GM18868 (cell line): ENCODE measurements at regions not wholly inside any gene's neighbourhood (a gene's known extent, or its start where the extent isn't known, plus 50 kb on each side); places are given as distances from the start of the nearest gene placed in this dataset.

ENCODE experiments used
- ATAC-seq: cut with Tn5 transposase; IDR thresholded peaks from one replicate; pipeline ENCODE4 v1.9.1; 2021; ENCODE audit warnings: mild to moderate bottlenecking, moderate library complexity; ENCODE audit not compliant: unreplicated experiment

DNA sequence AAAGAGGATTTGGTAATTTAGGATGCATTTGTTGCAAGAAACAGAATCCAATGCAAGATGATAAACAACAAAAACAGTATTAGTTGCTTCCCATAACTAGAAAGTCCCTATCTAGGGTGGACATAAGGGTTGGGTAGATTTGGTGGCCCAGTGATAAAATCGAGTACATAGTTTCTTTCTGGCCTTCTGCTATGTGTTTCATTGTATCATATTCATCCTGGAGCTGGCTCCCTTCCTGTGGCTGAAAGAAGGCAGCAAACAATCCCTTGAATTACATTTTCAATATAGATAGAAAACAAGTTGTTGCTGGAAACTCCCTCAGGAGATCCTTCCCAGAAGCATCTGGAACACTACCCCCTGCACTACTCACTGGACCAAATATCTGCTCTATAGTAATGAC is 135.1 kb downstream of the ID4 start:
- ATAC-seq, result no peak

DNA sequence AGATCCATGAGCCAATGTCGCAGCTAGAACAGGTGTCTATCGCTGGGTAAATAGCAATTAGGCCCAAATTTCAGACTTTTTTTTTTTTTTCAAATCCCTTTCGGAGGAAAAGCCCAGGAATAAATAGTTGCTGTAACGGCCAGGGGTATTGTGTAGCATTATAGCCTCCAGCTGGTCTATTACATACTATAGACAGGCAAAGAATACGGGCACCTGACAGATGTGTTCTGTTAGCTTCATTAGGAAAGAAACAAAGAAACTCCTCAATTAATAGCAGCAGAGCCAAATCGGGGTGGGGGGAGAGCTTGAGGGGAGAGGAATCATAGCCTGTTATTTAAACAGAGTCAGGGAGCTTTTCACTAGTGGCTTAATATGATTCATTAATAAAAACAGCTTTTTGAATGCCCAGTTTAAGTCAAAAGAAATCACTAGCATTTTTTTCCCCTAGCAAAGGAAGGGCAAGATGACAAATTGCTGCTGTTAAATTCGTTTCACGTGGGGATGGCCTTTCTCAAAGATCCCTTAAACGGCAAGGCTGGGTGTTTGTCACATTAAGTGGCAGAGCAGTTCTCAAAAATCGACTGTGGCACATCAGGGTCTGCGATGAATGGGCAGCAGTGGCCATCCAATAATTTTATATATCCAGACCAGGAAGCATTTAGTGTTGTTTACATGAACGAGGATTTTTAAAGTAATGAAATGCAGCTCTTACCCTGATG is 139.4 kb downstream of the ID4 start:
- no peak for ATAC-seq

DNA sequence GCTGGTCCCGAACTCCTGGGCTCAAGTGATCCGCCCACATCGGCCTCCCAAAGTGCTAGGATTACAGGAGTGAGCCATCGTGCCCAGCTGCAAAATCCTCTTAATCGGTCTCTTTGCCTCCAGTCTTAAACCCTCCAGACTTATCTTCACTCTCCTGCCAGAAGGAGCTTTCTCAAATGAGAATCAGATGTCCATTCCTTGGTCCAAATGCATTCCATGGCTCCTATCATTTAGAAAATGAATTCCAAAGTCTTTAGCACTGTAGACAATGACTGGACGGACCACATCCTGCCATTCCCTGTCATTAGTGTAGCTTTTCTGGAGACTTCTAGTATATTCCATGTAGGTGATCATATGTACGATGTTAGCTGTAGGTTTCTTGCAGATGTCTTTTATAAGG is 141.9 kb downstream of the ID4 start:
- ATAC-seq, result no peak

DNA sequence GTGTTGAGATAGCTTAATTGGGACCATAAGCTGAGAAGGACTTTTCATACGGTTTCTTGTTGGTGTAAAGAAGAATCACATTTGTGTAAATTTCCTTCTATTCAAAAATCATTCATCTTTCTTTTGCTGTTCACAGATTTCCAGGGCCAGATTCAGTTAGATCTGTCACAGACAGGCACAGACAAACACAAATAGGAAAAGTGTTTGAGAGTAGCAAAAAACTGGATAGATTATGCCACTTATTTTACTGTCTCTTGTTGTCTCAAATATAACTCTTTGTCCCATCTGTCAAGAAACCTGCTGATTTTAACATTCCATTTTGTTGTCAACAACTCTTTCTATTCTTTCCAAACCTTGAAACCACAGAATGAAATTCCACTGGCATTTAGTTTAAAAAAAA is 142.8 kb downstream of the ID4 start:
- ATAC-seq, result no peak

DNA sequence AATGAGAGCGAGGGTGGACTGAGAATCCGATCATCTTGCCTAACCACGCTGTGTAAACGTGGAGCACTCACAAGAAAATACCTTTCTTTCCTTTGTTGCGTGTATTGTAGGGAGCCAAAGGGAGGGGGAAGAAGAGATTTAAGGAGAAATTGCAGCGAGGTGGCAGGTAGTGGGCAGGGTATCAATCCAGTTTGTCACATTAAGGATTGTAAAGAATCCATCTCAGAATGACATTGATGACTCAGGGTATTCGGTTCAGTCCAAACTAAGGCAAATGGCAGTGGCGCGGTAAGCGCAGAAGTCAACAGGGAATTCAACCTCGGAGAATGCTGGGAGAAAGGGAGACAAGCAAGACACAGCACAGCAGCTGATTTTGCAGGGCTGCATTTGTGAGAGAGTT is 146.2 kb downstream of the ID4 start:
- no peak for ATAC-seq

DNA sequence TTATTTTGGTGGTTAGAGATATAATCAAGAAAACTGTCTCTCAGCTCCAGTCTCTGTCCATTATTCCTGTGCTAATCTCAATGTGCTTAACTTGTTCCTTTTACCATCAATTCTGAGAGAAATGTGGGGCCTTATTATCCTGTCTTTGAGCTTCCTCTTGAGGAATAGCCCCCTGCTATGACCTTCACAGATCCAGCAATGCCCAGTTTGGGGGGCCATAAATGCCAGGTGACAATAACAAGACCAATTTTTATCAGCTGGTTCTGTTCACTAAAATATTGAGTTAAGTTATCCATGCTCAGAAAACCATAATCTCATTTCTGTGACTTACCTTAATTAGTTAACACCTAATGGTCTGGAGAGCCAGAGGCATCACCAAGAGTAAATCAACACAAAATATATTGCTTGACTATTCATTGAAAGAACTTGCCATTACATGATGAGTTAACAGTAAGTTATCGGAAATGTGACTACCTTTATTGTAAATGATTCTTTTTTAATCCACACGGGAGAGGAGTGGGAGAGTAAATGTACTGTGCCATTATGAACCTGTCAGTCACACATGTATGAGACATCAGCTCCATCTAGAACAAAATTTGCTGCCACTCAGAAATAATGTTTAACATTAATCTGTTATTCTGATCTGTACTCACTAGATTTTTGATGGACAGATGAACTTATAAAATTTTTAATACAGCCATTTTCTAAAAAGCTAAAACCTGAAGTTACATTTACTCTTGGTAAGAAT is 149.7 kb downstream of the ID4 start:
- ATAC-seq, result no peak

DNA sequence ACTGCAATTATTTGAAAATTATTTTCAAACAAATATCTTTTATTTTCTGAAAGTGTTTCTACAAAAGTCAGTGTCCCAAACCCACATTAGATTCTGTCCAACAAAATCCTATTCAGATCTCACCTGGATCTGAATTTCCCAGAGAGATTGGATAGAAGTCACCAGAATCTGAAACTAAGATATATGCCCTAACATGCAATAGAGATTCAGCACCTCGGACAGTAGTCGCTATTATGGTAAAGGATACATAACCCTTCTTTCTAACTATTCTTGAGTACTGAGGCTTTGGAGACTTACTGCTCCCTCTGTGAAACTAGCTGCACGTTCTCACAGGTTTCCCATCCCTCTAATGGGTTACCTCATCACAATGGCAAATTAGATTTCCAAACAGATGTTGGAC is 151.4 kb downstream of the ID4 start:
- no peak for ATAC-seq

DNA sequence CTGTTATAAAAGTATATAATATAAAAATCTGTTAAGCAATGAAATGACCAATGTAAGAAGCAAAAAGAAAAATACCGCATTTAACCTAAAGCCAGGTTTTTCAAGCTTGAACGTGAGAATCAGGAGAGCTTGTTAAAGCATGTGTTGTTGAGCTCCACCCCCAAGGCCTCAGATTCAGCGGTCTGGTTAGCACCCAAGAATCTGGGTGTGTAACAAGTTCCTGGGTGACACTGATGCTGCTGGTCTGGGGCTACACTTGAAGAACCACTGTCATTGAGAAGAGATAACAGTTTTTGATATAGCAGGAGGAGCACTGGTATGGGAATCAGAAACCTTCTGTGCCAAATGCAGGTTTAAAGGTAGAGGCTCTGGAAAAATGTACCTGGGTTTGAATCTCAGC is 154.0 kb downstream of the ID4 start:
- no peak for ATAC-seq

DNA sequence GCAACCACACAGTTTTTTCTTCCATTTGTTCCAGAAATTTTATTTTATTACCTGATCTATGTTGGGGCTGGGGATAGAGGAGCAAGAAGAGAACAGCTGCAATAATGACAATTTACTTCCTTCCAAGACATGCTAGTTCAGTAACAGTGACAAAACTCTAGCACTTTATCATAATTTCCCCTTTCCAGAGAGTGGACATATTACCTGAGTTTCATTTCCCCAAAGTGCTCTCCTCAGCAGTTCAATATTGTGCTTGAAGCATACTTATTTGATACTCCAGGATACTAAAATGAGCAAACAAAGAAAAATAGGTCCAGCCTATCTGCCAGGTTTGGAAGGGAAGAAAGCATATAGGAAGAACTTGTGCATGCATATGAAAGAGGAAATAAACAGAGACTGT is 157.7 kb downstream of the ID4 start:
- no peak for ATAC-seq

DNA sequence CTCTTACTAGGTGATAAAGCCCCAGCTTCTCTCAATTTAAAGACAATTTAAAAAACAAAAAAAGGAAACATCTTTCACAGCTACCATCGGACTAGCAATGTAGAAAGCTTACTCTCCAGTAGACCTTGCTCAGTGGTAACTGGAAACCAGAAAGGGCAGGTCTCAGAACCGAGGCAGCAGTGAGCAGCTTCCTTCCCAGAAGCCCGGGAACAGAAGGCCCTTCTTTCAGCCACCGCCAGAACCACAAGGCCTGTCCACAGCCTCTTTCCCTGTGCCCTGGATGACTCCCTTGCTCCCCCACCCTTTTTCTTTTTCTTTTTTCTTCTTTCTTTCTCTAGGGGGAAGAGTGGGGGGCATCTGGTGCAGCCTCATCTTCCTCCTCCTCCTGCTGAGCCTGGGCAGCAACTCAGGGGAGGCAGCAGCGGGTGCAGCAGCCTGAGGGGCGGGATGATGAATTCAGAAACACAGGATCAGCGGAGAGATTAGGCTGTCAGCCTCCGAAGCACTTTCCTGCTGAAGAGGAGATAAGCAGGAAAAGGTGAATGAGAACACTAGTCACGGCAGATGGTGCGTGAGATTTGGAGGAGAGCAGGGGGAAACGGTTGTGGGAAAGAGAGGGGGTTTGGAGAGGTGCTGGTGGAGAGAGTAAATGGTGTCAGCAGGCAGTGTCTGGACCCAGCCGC is 158.5 kb downstream of the ID4 start:
- ATAC-seq, result no peak

DNA sequence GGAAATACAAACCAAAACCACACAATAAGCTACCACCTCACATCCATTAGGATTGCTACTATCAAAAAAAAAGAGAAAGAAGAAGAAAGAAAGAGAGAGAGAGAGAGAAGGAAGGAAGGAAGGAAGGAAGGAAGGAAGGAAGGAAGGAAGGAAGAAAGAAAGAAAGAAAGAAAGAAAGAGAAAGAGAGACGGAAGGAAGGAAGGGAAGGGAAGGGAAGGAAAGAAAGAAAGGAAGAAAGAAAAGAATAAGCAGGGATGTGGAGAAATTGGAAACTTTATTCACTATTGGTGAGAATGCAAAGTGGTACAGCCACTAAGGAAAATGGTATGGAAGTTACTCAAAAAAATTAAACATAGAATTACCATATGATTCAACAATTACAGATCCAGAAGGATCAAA is 159.9 kb downstream of the ID4 start:
- no peak for ATAC-seq

DNA sequence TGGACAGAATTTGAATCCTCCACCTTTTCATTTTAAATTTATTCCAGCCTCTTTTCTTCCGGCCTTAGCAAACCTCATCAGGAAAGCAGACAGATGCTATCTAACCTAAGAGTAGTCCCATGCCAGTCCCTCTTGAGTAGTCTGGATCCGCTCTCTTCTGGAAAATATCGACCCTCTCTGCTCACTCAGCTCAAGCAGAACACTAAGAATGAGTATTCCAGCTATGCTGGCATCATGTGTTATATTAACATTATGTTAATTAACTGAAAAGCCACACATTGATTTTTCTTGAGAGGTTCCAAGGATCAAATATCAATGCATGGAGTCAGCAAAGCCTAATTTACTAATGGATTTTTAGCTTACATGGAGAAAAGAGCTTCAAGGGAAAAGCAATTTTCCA is 161.4 kb downstream of the ID4 start:
- ATAC-seq, result no peak

DNA sequence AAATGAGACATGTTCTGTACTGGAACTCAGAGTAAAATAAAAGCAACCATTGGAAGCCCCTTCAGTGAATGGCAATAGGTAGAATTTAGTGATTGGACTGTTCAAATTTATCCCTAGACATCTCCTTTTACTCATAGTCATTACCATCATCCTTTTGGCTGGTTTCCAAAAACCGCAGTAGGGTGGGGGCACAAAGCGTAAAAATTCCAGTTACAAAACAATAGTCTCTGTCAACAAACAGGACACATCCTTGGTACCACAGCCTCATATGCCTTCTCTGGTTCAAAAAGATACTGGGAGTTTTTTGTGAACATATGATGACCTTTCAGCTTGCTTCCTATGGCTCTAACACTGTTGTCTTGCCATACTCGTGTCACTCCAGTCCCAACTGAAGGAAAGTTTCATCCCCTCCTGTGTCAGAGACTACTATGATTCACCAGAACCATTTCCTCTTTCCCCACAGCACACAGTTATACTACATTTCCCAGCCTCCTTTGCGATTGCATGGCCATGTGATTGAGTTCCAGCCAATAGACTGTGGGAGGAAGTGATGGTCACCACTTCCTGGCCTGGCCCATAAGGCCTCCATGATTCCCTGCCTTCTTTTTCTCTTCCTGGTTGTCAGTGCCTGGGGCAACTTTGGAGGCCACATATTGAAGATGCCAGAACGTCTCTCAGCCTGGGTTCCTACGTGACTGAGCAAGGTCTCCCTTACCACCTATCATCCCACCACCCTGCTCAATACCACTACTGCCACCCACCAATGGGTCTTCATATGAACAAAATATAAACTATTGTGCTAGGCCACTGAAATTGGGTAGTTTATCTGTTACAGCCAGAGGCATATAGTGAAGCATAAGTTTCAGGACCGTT is 162.4 kb downstream of the ID4 start:
- peak; percentile 93 for ATAC-seq

DNA sequence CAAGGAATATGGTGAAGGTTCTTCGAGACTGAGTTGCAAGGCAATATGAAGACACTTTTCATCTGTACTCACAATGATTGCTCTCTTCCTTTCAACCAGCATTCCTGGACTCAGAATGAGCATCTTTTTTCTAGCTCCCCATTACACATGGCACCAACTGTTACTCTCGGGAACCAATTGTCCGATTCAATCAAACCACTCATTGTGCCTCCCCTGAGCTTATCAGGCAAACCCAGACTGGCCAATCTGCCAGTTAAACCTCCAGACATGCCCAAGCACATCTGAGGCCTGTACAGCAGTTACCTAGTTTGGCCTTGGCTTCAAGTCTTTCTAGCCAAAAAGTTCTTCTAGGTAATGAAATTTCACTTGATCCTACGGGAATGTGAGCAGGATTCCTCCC is 164.1 kb downstream of the ID4 start:
- ATAC-seq, result no peak

DNA sequence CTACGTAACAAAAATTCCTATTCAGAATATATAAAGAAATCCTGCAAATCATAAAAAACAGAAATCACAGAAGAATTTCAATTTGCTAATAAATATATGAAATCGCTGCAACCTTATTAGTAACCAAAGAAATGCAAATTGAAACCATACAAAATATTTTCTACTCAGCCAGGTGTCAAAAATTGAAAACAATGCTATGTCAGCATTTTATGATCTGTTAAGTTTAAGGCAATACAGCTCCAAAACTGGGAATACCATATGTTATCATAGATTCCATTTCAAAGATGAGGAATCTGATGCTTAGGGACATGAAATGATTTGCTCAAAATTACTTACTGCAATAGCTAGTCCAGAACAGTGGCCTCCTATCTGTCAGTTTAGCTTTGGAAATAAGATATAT is 168.9 kb downstream of the ID4 start:
- ATAC-seq, result no peak

DNA sequence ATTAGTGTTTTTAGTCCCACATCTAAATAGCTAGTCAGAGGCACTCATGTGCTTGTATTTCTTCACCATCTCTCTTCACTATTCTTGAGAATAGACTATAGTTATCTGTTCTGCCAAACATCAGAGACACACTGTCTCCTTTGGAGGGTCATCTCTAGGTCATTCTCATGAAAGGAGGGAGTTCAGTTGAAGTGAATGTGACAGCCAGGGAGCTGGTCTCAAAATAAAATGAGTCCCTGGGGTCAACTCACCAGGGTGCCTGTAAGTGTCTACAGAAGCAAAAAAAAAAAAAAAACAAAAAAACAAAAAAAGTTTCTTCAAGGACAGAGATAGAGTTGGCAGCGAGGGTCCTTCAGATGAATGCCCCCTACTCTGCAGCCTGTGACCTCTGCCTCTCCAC is 171.0 kb downstream of the ID4 start:
- ATAC-seq, result no peak

DNA sequence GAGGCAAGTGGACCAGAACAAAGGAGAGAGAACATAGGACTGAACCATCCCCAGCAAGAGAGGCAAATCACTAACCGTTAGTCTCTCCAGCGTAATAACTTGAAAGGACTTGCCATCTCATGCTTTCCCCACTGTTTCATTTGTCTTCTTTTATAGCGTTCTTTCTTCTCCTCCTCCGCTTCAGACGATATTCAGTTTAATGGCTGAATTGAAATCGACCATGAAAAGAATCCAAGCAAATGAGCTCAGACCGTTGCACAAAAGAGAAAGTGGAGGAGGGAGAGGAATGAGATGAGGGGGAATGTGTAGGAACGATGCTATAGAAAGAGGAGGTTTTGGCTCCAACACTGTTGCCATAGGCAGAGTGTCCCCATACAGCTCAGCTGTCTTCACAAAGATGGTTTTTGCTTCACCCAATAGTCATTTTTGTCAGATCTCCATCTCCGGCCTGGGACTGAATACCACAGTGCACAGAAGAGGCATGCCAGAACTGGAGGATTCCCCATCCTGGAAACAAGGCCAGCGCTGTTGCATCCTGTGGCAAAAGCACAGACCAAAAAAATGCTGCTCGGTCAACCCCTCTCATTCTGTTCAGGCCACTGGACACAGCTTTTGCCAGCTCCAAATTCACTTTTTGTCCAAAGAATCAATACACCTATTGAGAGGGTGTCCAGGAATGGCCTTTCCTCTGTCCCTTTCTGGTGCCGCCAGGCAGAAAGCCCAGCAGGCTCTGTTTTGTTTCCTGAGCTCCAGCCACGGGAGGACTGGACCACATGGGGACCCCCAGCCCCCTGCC is 176.1 kb downstream of the ID4 start:
- no peak for ATAC-seq

DNA sequence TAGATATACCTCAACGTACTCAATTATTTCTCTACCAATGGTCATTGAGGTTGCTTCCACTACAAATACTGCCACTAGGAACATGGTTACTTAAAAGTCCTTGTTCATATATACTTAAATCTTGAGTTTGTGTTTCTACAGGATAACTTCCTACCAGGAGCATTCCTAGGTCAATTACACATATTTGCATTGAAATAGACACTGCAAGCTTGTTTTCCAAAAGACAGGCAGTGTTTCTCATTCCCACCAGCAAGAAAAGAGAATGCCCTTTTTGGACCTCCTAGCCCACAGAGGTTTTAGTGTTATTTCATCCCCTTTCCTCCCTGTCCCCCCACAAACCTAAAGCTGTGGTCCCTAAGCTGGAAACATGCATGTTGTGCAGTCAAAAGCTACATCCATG is 177.3 kb downstream of the ID4 start:
- ATAC-seq, result no peak

DNA sequence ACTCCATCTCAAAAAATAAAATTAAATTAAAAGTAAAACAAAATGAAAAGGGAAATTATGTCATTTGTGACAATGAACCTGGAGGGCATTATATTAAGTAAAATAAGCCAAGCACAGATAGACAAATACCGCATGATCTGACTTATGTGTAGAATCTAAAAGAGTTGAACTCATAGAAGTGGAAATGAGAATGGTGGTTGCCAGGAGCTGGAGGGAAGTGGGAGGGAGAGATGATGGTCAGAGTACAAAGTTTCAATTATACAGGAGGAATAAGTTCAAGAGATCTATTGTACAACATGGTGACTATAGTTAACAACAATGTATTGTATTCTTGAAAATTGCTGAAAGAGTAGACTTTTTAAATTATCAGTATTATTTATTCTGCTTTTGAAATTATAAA is 183.4 kb downstream of the ID4 start:
- no peak for ATAC-seq

DNA sequence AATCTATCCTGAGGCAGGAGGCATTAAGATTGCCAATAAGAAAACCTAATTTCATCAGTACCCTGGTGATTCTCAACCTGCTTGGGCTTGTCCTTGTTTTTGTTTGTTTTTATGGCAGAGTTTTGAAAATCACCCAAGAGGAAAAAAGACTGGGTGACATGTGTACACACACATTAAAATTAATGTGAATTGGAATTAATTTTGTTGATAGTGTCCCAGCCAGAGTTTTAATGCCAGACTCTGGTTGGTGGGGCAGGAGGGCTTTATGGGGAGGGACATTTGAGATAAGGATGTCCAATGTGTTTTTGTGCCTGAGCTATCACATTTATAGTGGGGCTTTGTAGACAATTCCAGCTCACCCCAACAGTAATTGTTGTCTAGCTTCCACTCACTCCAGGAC is 184.6 kb downstream of the ID4 start:
- ATAC-seq, result no peak
